WI38 (cell line): ENCODE measurements at regions not wholly inside any gene's neighbourhood (a gene's known extent, or its start where the extent isn't known, plus 50 kb on each side); places are given as distances from the start of the nearest gene placed in this dataset.
"Not testable (repeated sequence)": the region's sequence is repeated elsewhere in the genome, so short reads cannot be mapped to it uniquely, and the experiment has no call there.

ENCODE experiments used
- H3K4me3 ChIP-seq: 2 replicates; pipeline ENCODE4 v1.5.1; 2011; ENCODE audit warnings: low read depth, mild to moderate bottlenecking, control low read depth, low read length
- TF ChIP-seq, protein P1 (sequence below): IDR thresholded peaks from 2 replicates; pipeline ENCODE4 v1.5.1; 2012; ENCODE audit warnings: low read depth, mild to moderate bottlenecking, control low read depth, low read length

DNA sequence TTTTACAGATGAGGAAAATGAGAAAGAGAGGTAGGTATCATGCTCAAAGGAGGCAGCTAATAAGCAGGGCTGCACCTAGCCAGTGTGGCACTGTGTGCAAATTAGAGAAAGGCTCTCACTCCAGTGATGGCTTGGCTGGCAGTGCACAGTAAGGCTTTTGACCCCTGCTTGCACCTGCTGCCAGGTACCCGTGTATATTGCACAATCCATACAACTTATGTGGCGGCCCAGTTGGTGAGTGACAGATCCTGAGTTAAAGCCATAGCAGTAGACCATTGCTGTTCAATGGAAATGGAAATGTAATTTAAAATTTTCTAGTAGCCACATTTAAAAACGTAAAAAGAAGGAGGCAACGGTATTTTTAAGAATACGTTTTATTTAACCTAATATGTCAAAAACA, 266.4 kb upstream of the AZI2 start:
- TF ChIP-seq, protein P1, sequence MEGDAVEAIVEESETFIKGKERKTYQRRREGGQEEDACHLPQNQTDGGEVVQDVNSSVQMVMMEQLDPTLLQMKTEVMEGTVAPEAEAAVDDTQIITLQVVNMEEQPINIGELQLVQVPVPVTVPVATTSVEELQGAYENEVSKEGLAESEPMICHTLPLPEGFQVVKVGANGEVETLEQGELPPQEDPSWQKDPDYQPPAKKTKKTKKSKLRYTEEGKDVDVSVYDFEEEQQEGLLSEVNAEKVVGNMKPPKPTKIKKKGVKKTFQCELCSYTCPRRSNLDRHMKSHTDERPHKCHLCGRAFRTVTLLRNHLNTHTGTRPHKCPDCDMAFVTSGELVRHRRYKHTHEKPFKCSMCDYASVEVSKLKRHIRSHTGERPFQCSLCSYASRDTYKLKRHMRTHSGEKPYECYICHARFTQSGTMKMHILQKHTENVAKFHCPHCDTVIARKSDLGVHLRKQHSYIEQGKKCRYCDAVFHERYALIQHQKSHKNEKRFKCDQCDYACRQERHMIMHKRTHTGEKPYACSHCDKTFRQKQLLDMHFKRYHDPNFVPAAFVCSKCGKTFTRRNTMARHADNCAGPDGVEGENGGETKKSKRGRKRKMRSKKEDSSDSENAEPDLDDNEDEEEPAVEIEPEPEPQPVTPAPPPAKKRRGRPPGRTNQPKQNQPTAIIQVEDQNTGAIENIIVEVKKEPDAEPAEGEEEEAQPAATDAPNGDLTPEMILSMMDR: no peak
- no peak overlapping the region for H3K4me3 ChIP-seq

DNA sequence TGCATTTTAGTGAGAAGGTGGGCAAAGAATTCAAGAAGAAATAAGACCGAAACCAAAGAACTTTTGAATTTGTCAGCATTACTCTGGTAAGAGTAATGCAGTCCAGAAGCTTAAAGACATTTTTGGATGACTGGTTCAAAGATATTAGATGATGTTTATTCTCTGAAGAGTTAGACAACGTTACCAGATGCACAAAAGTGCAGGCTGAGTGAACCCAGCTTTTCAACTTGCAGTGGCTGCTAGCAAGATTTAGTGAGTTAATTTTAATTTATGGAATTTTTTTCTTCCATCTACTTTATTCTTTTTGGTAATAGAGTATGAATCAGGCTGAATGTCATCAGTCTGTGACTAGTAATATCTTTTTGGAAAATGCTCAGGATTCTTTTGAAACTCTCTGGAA, 267.3 kb upstream of the AZI2 start:
- TF ChIP-seq, protein P1: no peak
- H3K4me3 ChIP-seq: no peak overlapping the region

DNA sequence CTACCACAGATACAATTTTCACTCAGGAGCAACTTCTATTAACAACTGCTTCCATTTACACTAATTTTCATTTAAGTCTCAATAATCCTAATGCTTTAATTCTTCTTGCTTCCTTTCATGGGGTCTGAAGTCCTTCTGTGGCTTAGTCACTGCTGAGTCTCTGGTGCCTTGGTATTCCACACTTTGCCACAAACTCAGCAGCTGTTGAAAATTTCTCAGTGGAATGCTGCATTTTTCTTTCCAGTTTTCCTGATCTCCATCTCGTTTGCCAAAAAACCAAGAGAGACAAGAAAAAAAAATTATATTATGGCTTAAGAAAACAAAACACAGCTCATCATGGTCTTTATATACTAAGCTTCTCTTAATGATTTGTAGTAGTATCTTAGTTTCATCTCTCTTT, 269.2 kb upstream of the AZI2 start:
- H3K4me3 ChIP-seq: no peak overlapping the region
- TF ChIP-seq, protein P1: no peak

DNA sequence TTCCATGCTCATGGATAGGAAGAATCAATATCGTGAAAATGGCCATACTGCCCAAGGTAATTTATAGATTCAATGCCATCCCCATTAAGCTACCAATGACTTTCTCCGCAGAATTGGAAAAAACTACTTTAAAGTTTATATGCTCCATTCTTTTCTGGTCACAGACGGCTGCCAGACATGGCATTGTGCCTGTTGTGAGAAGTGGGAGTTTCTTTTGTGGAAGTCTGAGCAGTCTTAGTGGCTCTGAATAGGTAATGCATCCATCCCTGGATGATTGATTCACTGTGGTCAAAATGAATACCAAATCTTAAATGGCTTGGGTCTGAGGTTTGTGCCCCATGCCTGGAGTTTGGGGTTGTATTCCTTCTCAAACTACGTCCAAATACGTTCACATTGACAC, 274.5 kb upstream of the AZI2 start:
- TF ChIP-seq, protein P1: no peak
- no peak overlapping the region for H3K4me3 ChIP-seq

DNA sequence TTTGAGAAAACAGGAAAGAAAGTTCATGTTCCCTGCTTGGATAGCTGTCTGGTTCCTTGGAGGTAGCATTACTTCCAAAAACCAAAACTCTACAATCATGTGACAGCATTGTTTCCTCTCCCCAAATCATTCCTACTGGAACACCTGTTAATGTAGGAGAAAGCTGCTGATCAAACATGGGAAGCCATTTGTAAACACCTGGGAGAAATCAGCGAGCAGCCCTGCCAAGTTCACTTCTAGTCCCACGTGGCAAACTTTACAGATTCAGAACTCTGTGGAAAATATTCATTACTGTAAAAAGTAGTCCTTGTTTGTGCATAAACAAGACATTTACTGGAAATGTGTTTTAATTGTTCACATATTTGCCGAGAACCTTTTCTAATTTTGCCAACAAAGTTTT, 275.5 kb upstream of the AZI2 start:
- no peak overlapping the region for H3K4me3 ChIP-seq
- TF ChIP-seq, protein P1: no peak

DNA sequence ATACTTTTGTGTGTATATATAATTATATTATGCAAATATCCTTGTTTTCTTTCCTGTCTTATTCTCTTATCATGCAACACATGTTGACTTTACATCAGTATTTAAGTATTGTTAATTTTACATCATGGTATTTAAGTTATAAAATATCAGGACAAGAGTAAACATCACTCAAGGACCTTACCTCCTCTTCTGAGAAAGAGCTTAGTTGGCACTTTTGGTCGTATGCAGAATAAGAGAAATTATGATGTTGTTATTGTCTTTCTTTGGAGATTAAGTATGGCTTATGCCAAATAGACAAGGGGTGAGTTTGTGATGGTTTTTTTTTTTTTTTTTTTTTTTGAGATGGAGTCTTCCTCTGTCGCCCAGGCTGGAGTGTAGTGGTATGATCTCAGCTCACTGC, 279.2 kb upstream of the AZI2 start:
- H3K4me3 ChIP-seq: not testable (repeated sequence)

DNA sequence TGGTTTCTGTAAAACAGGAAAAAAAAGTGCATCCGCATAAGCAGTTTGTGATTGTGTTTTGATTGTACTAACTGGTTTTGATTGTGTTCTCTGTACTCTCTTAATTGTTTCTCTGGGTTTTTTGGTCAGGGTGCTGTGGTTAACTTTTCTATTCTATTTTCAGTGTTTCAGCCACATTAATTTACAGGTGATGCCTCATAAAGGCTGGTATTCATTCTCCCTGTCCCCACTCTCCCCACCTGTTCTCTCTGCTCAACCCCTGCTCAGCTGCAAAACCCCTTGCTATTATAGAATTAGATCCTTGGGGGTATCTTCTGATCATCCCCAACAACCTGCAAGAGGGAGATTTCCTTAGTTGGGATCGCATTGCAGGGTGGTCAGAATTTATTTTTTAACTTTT, 285.4 kb upstream of the AZI2 start:
- TF ChIP-seq, protein P1: no peak

DNA sequence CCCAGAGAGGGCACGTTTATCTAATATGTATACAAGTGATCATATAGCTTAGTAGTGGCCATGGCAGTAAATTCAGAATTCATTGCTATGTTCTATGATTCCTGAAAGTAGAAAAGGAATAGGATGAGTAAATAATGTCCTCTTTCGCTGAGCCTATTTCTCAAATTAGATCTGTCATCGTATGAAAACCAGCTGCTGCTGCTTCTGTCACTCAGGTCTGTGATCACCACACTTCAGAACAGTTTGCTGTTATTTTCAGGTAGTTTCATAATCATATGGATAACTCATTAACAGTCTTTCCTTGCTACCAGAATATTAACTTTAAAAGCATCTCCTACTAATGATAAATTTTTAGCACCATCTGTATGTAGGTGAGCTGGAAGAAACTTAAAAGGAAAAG, 289.1 kb upstream of the AZI2 start:
- H3K4me3 ChIP-seq: no peak overlapping the region
- TF ChIP-seq, protein P1: no peak

More for the DNA sequence above, 285.4 kb upstream of the AZI2 start:
- no peak overlapping the region for H3K4me3 ChIP-seq
